H1 (cell line): ENCODE measurements at regions not wholly inside any gene's neighbourhood (a gene's known extent, or its start where the extent isn't known, plus 50 kb on each side); places are given as distances from the start of the nearest gene placed in this dataset.

ENCODE experiments used
- HDAC2 ChIP-seq, 2 experiments: fragments of 300-600 bp in 1 of 2; sonication (generic) in 1 of 2; IDR thresholded peaks; 2 replicates each; pipeline ENCODE4 v1.6.1; 2011 to 2012; ENCODE audit warnings: low read depth in 2 of 2, low read length in 2 of 2, mild to moderate bottlenecking in 2 of 2, moderate library complexity in 2 of 2, borderline replicate concordance in 1 of 2, inconsistent platforms in 1 of 2

DNA sequence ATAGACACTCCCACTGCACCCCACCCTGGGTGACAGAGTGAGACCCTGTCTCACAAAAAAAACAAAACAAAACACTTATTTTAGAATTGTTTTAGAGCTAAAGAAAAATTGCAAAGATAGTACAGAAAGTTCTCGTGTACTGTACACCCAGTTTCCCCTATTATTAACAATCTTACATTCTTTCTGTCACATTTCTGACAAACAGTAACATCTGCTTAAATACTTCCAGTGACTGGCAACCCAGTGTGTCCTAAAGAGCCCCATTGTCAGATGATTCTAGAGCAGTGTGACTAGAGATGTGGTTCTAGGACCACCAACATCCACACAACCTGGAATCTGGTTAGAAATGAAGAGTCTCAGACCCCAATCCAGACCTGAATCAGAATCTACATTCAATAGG lies 90.5 kb downstream of the LEPR start (continued):
- TF ChIP-seq HDAC2 (IDR thresholded peaks at IDR 0.05; ENCODE audit: borderline replicate concordance in 1 of 2, low read depth in 2 of 2, low read length in 2 of 2): no peak
